MM.1S (cell line): ENCODE measurements at regions not wholly inside any gene's neighbourhood (a gene's known extent, or its start where the extent isn't known, plus 50 kb on each side); places are given as distances from the start of the nearest gene placed in this dataset.
"Not testable (repeated sequence)": the region's sequence is repeated elsewhere in the genome, so short reads cannot be mapped to it uniquely, and the experiment has no call there.

Experiments used
- EZH2phosphoT487 ChIP-seq: fragments of 300-600 bp; sonication (generic); IDR thresholded peaks from 2 replicates; pipeline ENCODE4 v1.6.1; 2018; ENCODE audit warnings: antibody characterized with exemption, low read length
- TF ChIP-seq, protein P1 (sequence below): fragments of 300-600 bp; sonication (generic); IDR thresholded peaks from 2 replicates; pipeline ENCODE4 v1.5.1; 2016; ENCODE audit warnings: antibody characterized with exemption, low read length, mixed read lengths

- not testable (repeated sequence) for TF ChIP-seq EZH2phosphoT487
- TF ChIP-seq, protein P1, sequence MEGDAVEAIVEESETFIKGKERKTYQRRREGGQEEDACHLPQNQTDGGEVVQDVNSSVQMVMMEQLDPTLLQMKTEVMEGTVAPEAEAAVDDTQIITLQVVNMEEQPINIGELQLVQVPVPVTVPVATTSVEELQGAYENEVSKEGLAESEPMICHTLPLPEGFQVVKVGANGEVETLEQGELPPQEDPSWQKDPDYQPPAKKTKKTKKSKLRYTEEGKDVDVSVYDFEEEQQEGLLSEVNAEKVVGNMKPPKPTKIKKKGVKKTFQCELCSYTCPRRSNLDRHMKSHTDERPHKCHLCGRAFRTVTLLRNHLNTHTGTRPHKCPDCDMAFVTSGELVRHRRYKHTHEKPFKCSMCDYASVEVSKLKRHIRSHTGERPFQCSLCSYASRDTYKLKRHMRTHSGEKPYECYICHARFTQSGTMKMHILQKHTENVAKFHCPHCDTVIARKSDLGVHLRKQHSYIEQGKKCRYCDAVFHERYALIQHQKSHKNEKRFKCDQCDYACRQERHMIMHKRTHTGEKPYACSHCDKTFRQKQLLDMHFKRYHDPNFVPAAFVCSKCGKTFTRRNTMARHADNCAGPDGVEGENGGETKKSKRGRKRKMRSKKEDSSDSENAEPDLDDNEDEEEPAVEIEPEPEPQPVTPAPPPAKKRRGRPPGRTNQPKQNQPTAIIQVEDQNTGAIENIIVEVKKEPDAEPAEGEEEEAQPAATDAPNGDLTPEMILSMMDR: not testable (repeated sequence)
These were observed 85.9 kb upstream of the AGAP9 start for GRCh38 chr10:47609311-47609710.
